ENCODE measurements at regions not wholly inside any gene's neighbourhood (a gene's known extent, or its start where the extent isn't known, plus 50 kb on each side); places are given as distances from the start of the nearest gene placed in this dataset.
"Not testable (repeated sequence)": the region's sequence is repeated elsewhere in the genome, so short reads cannot be mapped to it uniquely, and the experiment has no call there.

DNA sequence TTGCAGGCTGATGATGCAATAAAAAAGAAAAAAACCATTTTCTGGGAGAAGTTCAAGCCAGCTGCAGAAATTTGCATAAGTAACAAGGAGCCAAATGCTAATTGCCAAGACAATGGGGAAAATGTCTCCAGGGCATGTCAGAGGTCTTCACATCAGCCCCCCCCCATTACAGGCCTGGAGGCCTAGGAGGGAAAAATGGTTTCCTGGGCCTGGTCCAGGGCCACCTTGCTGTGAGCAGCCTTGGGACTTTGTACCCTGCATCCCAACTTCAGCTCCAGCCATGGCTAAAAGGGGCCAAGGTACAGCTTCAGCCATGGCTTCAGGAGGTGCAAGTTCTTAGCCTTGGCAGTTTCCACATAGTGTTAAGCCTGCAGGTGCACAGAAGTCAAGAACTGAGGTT is 160.0 kb upstream of the IRS4 start:
- TF ChIP-seq, protein P1, sequence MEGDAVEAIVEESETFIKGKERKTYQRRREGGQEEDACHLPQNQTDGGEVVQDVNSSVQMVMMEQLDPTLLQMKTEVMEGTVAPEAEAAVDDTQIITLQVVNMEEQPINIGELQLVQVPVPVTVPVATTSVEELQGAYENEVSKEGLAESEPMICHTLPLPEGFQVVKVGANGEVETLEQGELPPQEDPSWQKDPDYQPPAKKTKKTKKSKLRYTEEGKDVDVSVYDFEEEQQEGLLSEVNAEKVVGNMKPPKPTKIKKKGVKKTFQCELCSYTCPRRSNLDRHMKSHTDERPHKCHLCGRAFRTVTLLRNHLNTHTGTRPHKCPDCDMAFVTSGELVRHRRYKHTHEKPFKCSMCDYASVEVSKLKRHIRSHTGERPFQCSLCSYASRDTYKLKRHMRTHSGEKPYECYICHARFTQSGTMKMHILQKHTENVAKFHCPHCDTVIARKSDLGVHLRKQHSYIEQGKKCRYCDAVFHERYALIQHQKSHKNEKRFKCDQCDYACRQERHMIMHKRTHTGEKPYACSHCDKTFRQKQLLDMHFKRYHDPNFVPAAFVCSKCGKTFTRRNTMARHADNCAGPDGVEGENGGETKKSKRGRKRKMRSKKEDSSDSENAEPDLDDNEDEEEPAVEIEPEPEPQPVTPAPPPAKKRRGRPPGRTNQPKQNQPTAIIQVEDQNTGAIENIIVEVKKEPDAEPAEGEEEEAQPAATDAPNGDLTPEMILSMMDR (IDR thresholded peaks at IDR 0.05; ENCODE audit: insufficient read depth, low read depth, low read length): not testable (repeated sequence)
- TF ChIP-seq EZH2 (IDR thresholded peaks at IDR 0.05; ENCODE audit: insufficient read depth, low read length): not testable (repeated sequence)
